Activated CD8-positive, alpha-beta T cell treated with anti-CD3 and anti-CD28 coated beads for 36 hours (primary cell): ENCODE measurements at regions not wholly inside any gene's neighbourhood (a gene's known extent, or its start where the extent isn't known, plus 50 kb on each side); places are given as distances from the start of the nearest gene placed in this dataset.

Experiments used
- ATAC-seq: fragments of 200-7000 bp; cut with Tn5 transposase; one replicate; pipeline ENCODE4 v1.10.0; 2021; ENCODE audit warnings: mild to moderate bottlenecking, moderate library complexity
- CTCF ChIA-PET: fragments of 350-600 bp; sonication (Branson Sonifier 250); formaldehyde crosslinking; loops from one replicate; lab custom pipeline; 2021; ENCODE audit warnings: antibody characterized with exemption; lab: Charles Lee
- POLR2A ChIA-PET: fragments of 350-600 bp; sonication (Branson Sonifier 250); formaldehyde crosslinking; loops from one replicate; lab custom pipeline; 2021; ENCODE audit warnings: antibody characterized with exemption; lab: Charles Lee
- DNase-seq: peaks from one replicate; pipeline ENCODE4 v3.0.0-alpha.2; 2020
- H3K27ac Mint-ChIP-seq: one replicate; pipeline ENCODE4 v1.8.0; 2021; ENCODE audit warnings: mild to moderate bottlenecking, mixed read lengths
- H3K27me3 Mint-ChIP-seq: one replicate; pipeline ENCODE4 v1.8.0; 2021; ENCODE audit warnings: mixed read lengths
- H3K36me3 Mint-ChIP-seq: one replicate; pipeline ENCODE4 v1.8.0; 2021; ENCODE audit warnings: low read depth, mixed read lengths
- H3K4me1 Mint-ChIP-seq: one replicate; pipeline ENCODE4 v1.8.0; 2021; ENCODE audit warnings: low read depth, mixed read lengths
- H3K4me3 Mint-ChIP-seq: one replicate; pipeline ENCODE4 v1.8.0; 2021; ENCODE audit warnings: mild to moderate bottlenecking, moderate library complexity, mixed read lengths
- H3K9me3 Mint-ChIP-seq: one replicate; pipeline ENCODE4 v1.8.0; 2021; ENCODE audit warnings: mixed read lengths
- intact Hi-C: fragments of 100-400 bp; cut with micrococcal nuclease; formaldehyde crosslinking; loops from one replicate; pipeline ENCODE4 v1.10.0; 2022
- TF ChIP-seq, protein P1 (sequence below): fragments of 200-600 bp; IDR thresholded peaks from one replicate; pipeline ENCODE4 v1.8.0; 2022; ENCODE audit warnings: antibody characterized with exemption, mild to moderate bottlenecking

DNA sequence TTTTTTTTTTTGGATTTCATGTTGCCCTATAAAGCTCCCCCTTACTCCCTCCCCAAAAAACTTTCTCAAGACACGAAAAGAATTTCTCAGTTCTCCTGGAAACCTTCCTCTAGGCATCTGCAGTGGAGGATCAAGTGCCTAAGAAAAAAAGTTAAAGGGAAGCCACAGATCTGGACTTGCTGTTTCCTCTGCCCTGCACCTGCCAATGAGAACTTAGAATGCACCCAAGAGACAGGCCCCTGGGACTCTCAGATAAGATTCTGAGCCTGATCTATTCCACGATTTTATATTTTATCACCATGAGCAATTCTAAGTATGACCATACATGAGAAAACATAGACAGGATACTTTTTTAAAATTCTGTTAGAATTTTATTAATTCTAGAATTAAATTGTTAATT, 728.9 kb downstream of the BCL11B start:
- Mint-ChIP-seq H3K27me3 (no peaks in the 10 kb centered on the region), H3K27ac (no peak overlapping the region), H3K36me3 (no peaks in the 10 kb centered on the region), H3K4me1 (peaks cover 5% of the 10 kb centered on the region), H3K4me3 (no peak overlapping the region), H3K9me3 (peaks cover 2% of the 10 kb centered on the region)
- intact Hi-C loops, result no loop called here
- DNase-seq (no peak), ATAC-seq (no peak)
- CTCF ChIA-PET, result interaction anchor here (0.6 kb wide), 1 partner anchor 401 kb away, joined by 3 read pairs; no protein-coding TSS in a partner anchor
- TF ChIP-seq, protein P1, sequence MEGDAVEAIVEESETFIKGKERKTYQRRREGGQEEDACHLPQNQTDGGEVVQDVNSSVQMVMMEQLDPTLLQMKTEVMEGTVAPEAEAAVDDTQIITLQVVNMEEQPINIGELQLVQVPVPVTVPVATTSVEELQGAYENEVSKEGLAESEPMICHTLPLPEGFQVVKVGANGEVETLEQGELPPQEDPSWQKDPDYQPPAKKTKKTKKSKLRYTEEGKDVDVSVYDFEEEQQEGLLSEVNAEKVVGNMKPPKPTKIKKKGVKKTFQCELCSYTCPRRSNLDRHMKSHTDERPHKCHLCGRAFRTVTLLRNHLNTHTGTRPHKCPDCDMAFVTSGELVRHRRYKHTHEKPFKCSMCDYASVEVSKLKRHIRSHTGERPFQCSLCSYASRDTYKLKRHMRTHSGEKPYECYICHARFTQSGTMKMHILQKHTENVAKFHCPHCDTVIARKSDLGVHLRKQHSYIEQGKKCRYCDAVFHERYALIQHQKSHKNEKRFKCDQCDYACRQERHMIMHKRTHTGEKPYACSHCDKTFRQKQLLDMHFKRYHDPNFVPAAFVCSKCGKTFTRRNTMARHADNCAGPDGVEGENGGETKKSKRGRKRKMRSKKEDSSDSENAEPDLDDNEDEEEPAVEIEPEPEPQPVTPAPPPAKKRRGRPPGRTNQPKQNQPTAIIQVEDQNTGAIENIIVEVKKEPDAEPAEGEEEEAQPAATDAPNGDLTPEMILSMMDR, result no peak
- POLR2A ChIA-PET, result interaction anchor here (0.6 to 0.7 kb wide), 2 partner anchors 541 to 838 kb away, joined by 3 read pairs; no protein-coding TSS in a partner anchor

DNA sequence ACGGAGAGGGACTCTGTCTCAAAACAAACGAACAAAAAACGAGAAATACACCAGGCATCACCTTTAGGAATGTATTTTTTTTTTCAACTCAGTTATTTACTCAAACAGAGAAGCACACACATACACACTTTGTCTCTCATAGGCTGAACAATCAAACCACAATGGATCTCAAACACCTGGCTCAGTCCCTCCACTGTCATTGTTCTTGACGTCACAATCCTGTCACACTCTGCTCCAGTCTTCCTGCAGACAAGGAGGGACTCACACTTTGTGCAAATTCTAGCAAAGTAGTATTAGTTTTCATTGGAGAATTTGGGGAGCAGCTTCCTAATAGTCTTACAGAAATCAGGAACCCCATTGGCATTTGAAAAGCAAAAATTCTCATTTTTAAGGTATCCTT, 727.8 kb downstream of the BCL11B start:
- no peaks in the 10 kb centered on the region for H3K36me3 Mint-ChIP-seq
- CTCF ChIA-PET, result no interaction called here
- ATAC-seq, result no peak
- H3K9me3 Mint-ChIP-seq, result no peaks in the 10 kb centered on the region
- no peak overlapping the region for H3K4me3 Mint-ChIP-seq
- intact Hi-C loops, result no loop called here
- POLR2A ChIA-PET, result interaction anchor here (0.5 kb wide), 1 partner anchor 245 kb away, joined by 3 read pairs; no protein-coding TSS in a partner anchor
- TF ChIP-seq, protein P1, result no peak
- DNase-seq, result no peak
- H3K4me1 Mint-ChIP-seq, result peaks cover 14% of the 10 kb centered on the region
- H3K27ac Mint-ChIP-seq, result no peak overlapping the region
- no peaks in the 10 kb centered on the region for H3K27me3 Mint-ChIP-seq

DNA sequence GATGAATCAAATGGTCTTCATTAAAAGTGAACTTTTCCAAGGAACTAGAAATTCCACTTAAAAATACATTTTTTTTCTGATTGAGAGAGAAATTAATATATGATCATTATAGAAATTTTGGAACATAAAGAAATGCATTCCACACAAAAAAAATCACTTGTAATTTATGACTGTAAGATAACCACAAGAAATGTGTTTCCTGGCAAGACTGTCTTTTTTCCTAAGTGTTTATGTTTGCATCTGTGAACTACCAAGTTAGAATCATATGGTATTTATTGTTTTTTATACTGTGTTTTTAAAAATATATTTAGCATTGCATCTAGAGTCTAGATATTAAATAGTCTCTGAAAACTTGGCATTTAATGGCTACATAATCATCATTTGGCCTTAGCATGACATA, 726.8 kb downstream of the BCL11B start:
- Mint-ChIP-seq H3K4me1 (peaks cover 13% of the 10 kb centered on the region), H3K9me3 (peaks cover 2% of the 10 kb centered on the region), H3K27me3 (no peaks in the 10 kb centered on the region), H3K4me3 (no peak overlapping the region), H3K27ac (no peak overlapping the region), H3K36me3 (no peaks in the 10 kb centered on the region)
- POLR2A ChIA-PET, result no interaction called here
- DNase-seq, result no peak
- intact Hi-C loops, result no loop called here
- TF ChIP-seq, protein P1, result no peak
- ATAC-seq, result no peak
- CTCF ChIA-PET, result no interaction called here

DNA sequence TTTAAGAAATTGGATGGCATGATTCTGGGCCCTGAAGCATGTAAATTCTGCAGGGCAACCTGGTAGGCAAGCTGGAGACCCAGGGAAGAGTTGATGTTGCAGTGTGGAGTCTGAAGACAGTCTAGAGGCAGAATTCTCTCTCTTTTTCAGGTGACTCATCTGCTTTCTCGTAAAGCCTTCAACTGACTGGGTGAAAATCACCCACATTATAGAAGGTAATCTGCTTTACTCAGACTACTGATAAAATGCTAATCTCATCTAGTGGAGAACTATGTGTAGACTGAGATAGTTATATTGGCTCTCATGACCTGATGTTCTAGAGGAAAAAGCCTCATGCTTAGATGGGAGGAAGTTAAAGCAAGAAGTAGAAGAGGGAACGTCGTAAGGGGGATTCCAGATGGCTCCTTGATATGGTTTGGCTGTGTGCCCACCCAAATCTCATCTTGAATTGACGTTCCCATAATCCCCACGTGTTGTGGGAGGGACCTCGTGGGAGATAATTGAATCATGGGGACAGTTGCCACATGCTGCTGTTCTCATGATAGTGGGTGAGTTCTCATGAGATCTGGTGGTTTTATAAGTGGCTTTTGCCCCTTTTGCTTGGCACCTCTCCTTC, 723.8 kb downstream of the BCL11B start:
- Mint-ChIP-seq H3K4me1 (peaks cover 13% of the 10 kb centered on the region), H3K36me3 (no peaks in the 10 kb centered on the region), H3K27me3 (no peaks in the 10 kb centered on the region), H3K9me3 (peaks cover 2% of the 10 kb centered on the region), H3K4me3 (no peak overlapping the region), H3K27ac (peak overlapping the region; percentile 87)
- CTCF ChIA-PET, result no interaction called here
- DNase-seq, result peak; percentile 63
- peak; percentile 88 for ATAC-seq
- intact Hi-C loops, result no loop called here
- POLR2A ChIA-PET, result no interaction called here
- TF ChIP-seq, protein P1, result no peak

DNA sequence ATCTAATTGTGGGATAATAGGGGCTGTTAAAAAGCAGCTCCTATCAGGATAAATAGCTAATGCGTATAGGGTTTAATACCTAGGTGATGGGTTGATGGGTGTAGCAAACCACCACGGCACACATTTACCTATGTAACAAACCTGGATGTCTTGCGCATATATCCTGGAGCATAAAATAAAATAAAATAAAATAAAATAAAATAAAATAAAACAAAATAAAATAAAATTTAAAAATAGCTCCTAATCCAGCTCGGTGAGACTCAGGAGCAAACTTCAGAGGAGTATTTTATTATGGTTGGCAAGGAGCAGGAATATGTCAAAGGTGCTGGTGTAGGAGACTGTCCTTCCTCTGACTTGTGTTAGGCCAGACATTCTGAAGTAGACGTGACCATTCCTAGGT, 721.0 kb downstream of the BCL11B start:
- Mint-ChIP-seq H3K4me3 (no peak overlapping the region), H3K36me3 (peaks cover 2% of the 10 kb centered on the region), H3K4me1 (peaks cover 13% of the 10 kb centered on the region), H3K9me3 (peaks cover 6% of the 10 kb centered on the region), H3K27ac (no peak overlapping the region), H3K27me3 (no peaks in the 10 kb centered on the region)
- POLR2A ChIA-PET, result no interaction called here
- TF ChIP-seq, protein P1, result no peak
- ATAC-seq (no peak), DNase-seq (no peak)
- intact Hi-C loops, result no loop called here
- CTCF ChIA-PET, result no interaction called here
